ENCODE measurements at regions not wholly inside any gene's neighbourhood (a gene's known extent, or its start where the extent isn't known, plus 50 kb on each side); places are given as distances from the start of the nearest gene placed in this dataset.

- Histone ChIP-seq H3K36me3 (replicated peaks in 1 of 2; ENCODE audit: control insufficient read depth in 1 of 2, insufficient read depth in 2 of 2, low read length in 2 of 2) (no peaks in the 10 kb centered on the region), H3K79me2 (ENCODE audit: insufficient read depth, low read length) (no peaks in the 10 kb centered on the region), H2AFZ (ENCODE audit: low read length) (no peak overlapping the region), H3K27ac (ENCODE audit: extremely low read length, insufficient read depth, low read length) (no peak overlapping the region), H4K20me1 (ENCODE audit: insufficient read depth, low read length) (no peaks in the 10 kb centered on the region), H3K9ac (ENCODE audit: insufficient read depth, low read depth, low read length) (no peak overlapping the region), H3K4me3 (replicated peaks in 1 of 3; ENCODE audit: insufficient read depth in 1 of 3, low read depth in 2 of 3, low read length in 3 of 3) (no peak overlapping the region), H3K4me1 (ENCODE audit: insufficient read depth, low read length) (peaks cover 21% of the 10 kb centered on the region), H3K27me3 (ENCODE audit: control insufficient read depth in 1 of 2, insufficient read depth in 2 of 2, low read length in 2 of 2) (no peaks in the 10 kb centered on the region), H3K4me2 (ENCODE audit: low read depth, low read length) (no peak overlapping the region), H3K9me3 (ENCODE audit: low read length) (no peaks in the 10 kb centered on the region)
- no TSS peak for BruUV-seq (replicated peaks)
- TF ChIP-seq ZNF430 (CRISPR knock-in tag; IDR thresholded peaks at IDR 0.05) (peak; percentile 34; the same call in 1 of the 2 replicates), IRF2 (CRISPR knock-in tag; IDR thresholded peaks at IDR 0.05) (no peak)
- POLR2A ChIA-PET, result interaction anchor here (0.6 to 2.0 kb wide), 3 partner anchors 9 to 240 kb away, joined by 3 to 6 read pairs (median 3); no protein-coding TSS in a partner anchor
- intact Hi-C loops (cut with micrococcal nuclease; ENCODE audit: unreplicated experiment) (no loop called here), in situ Hi-C loops (cut with HindIII; ENCODE audit: extremely low pct_ligation_motif_present, low pct_unique_long_range_greater_than_20kb) (no loop called here)
- ATAC-seq (no peak), DNase-seq (ENCODE audit: low spot score) (no peak), FAIRE-seq (no peak)
- WGBS (ENCODE audit: low lambda C conversion rate), result 96% methylated on average over 10 of the region's 10 CpGs
- CTCF ChIA-PET (ENCODE audit: low intra/inter-chr PET ratio, low total read pairs), result no interaction called here
Measured at GRCh38 chr5:135147294-135148090, 113.5 kb upstream of the PITX1 start.

- 33% methylated on average over 2 of the region's 2 CpGs for WGBS (ENCODE audit: low lambda C conversion rate)
- peaks cover 36% of the 10 kb centered on the region for H3K4me1 ChIP-seq (ENCODE audit: insufficient read depth, low read length)
- no peak overlapping the region for H3K4me3 ChIP-seq (replicated peaks in 1 of 3; ENCODE audit: insufficient read depth in 1 of 3, low read depth in 2 of 3, low read length in 3 of 3)
- H3K27ac ChIP-seq (ENCODE audit: extremely low read length, insufficient read depth, low read length), result no peak overlapping the region
- no peaks in the 10 kb centered on the region for H3K27me3 ChIP-seq (ENCODE audit: control insufficient read depth in 1 of 2, insufficient read depth in 2 of 2, low read length in 2 of 2)
- H3K4me2 ChIP-seq (ENCODE audit: low read depth, low read length), result no peak overlapping the region
- peak; percentile 35 for DNase-seq (ENCODE audit: low spot score)
- no peaks in the 10 kb centered on the region for H3K79me2 ChIP-seq (ENCODE audit: insufficient read depth, low read length)
- intact Hi-C loops (cut with micrococcal nuclease; ENCODE audit: unreplicated experiment) (no loop called here), in situ Hi-C loops (cut with HindIII; ENCODE audit: extremely low pct_ligation_motif_present, low pct_unique_long_range_greater_than_20kb) (no loop called here)
- ChIA-PET CTCF (ENCODE audit: low intra/inter-chr PET ratio, low total read pairs) (no interaction called here), POLR2A (no interaction called here)
- no peaks in the 10 kb centered on the region for H3K36me3 ChIP-seq (replicated peaks in 1 of 2; ENCODE audit: control insufficient read depth in 1 of 2, insufficient read depth in 2 of 2, low read length in 2 of 2)
- H3K9ac ChIP-seq (ENCODE audit: insufficient read depth, low read depth, low read length), result no peak overlapping the region
- no peaks in the 10 kb centered on the region for H4K20me1 ChIP-seq (ENCODE audit: insufficient read depth, low read length)
- FAIRE-seq, result no peak
- H3K9me3 ChIP-seq (ENCODE audit: low read length), result no peaks in the 10 kb centered on the region
- no peak overlapping the region for H2AFZ ChIP-seq (ENCODE audit: low read length)
- ATAC-seq, result no peak
- BruUV-seq (replicated peaks), result no TSS peak
- TF ChIP-seq NCOA5 (CRISPR knock-in tag; IDR thresholded peaks at IDR 0.05) (no peak), ZSCAN31 (CRISPR knock-in tag; IDR thresholded peaks at IDR 0.05; ENCODE audit: low read depth) (no peak), ZNF333 (CRISPR knock-in tag; IDR thresholded peaks at IDR 0.05; ENCODE audit: borderline replicate concordance) (no peak), SALL1 (CRISPR knock-in tag; IDR thresholded peaks at IDR 0.05) (peak; percentile 65; the same call in 1 of the 2 replicates), SMAD1 (CRISPR knock-in tag; IDR thresholded peaks at IDR 0.05; ENCODE audit: borderline replicate concordance, low read depth) (no peak), ZNF142 (CRISPR knock-in tag; IDR thresholded peaks at IDR 0.05) (no peak), DRAP1 (CRISPR knock-in tag; IDR thresholded peaks at IDR 0.05) (no peak), ZNF652 (CRISPR knock-in tag; IDR thresholded peaks at IDR 0.05; ENCODE audit: borderline replicate concordance, low read depth) (no peak), HDAC2 (CRISPR knock-in tag; IDR thresholded peaks at IDR 0.05) (0 out of 2 replicates have a peak, but pooled peaks have one; percentile 32), TGIF2 (CRISPR knock-in tag; IDR thresholded peaks at IDR 0.05) (no peak), ZNF274 (CRISPR knock-in tag; IDR thresholded peaks at IDR 0.05) (no peak)
Measured at GRCh38 chr5:135145985-135146384, 112.0 kb upstream of the PITX1 start.

Data from HepG2 (cell line).